Gastrocnemius medialis (tissue), 4 donors: ENCODE measurements at regions not wholly inside any gene's neighbourhood (a gene's known extent, or its start where the extent isn't known, plus 50 kb on each side); places are given as distances from the start of the nearest gene placed in this dataset.

Source experiments
- ATAC-seq, 2 donors: fragments of 150-250 bp; one replicate each; pipeline ENCODE4 v1.9.1; 2016
- DNase-seq, 2 donors: peaks; one replicate each; pipeline ENCODE4 v3.0.0-alpha.2; 2019
- H3K27ac ChIP-seq, 4 donors: fragments of 200-600 bp; sonication (generic); 1 replicate in 1 of 4; 2 replicates in 3 of 4; pipeline ENCODE4 v1.5.1; 2016 to 2018; ENCODE audit warnings: mild to moderate bottlenecking in 2 of 4, moderate library complexity in 1 of 4
- H3K27me3 ChIP-seq, 3 donors: fragments of 200-600 bp; sonication (generic) in 2 of 3; 1 replicate in 1 of 3; 2 replicates in 2 of 3; pipeline versions ENCODE4 v1.5.1 to v1.6.0; 2016 to 2019; ENCODE audit warnings: mild to moderate bottlenecking in 1 of 3, moderate library complexity in 1 of 3
- H3K36me3 ChIP-seq, 2 donors: fragments of 200-600 bp; sonication (generic) in 1 of 2; one replicate each; pipeline ENCODE4 v1.5.1; 2017 to 2018
- H3K4me1 ChIP-seq, 2 donors: fragments of 200-600 bp; sonication (generic) in 1 of 2; one replicate each; pipeline ENCODE4 v1.5.1; 2016 to 2017; ENCODE audit warnings: mild to moderate bottlenecking in 2 of 2
- H3K4me3 ChIP-seq, 4 donors: fragments of 200-600 bp; sonication (generic) in 3 of 4; 1 replicate in 1 of 4; 2 replicates in 3 of 4; pipeline ENCODE4 v1.5.1; 2016 to 2019; ENCODE audit warnings: mild to moderate bottlenecking in 2 of 4
- H3K9me3 ChIP-seq, 3 donors: fragments of 200-600 bp; sonication (generic) in 2 of 3; 1 replicate in 1 of 3; 2 replicates in 2 of 3; pipeline ENCODE4 v1.5.1; 2016 to 2019
- CTCF ChIP-seq, 5 experiments: fragments of 450-650 bp in 3 of 5; fragments of 200-600 bp in 2 of 5; sonication (generic) in 2 of 5; IDR thresholded peaks in 4 of 5; conservative IDR thresholded peaks in 1 of 5; 1 replicate in 4 of 5; 2 replicates in 1 of 5; pipeline ENCODE4 v1.5.1; 2016 to 2019; ENCODE audit warnings: antibody characterized with exemption in 5 of 5, mild to moderate bottlenecking in 3 of 5, moderate library complexity in 3 of 5
- POLR2A ChIP-seq, 2 donors: fragments of 450-650 bp; IDR thresholded peaks; one replicate each; pipeline ENCODE4 v1.6.1; 2017; ENCODE audit warnings: antibody characterized with exemption in 2 of 2, mild to moderate bottlenecking in 2 of 2, moderate library complexity in 2 of 2
- in situ Hi-C, 4 donors: fragments of 200-750 bp; cut with MboI; loops; one replicate each; pipeline versions ENCODE4 v1.15.0 to v1.8.0; 2017; ENCODE audit warnings: low sequenced_read_pairs in 4 of 4
- intact Hi-C: fragments of 100-400 bp; cut with DNase I; formaldehyde crosslinking; loops from one replicate; pipeline ENCODE4 v1.15.1; 2023; ENCODE audit warnings: low total_unique reads

- Histone ChIP-seq H3K36me3 (no peaks in the 10 kb centered on the region), H3K4me1 (no peaks in the 10 kb centered on the region), H3K27ac (no peak overlapping the region), H3K27me3 (no peaks in the 10 kb centered on the region), H3K9me3 (no peaks in the 10 kb centered on the region), H3K4me3 (no peak overlapping the region)
- TF ChIP-seq CTCF (IDR thresholded peaks at IDR 0.05 in 4 of 5, conservative IDR thresholded peaks at IDR 0.05 in 1 of 5): no peak
- TF ChIP-seq POLR2A (IDR thresholded peaks at IDR 0.05): no peak
- in situ Hi-C loops (no loop called here), intact Hi-C loops (no loop called here)
- DNase-seq (no peak), ATAC-seq (no peak)
These were observed 1277.2 kb downstream of the GRIK2 start for GRCh38 chr6:102670735-102671134.

GRCh38 chr6:102662851-102663250 lies 1269.3 kb downstream of the GRIK2 start:
- in situ Hi-C loops (no loop called here), intact Hi-C loops (no loop called here)
- no peak for ATAC-seq

GRCh38 chr6:102660303-102660702 lies 1266.8 kb downstream of the GRIK2 start:
- ATAC-seq (no peak), DNase-seq (no peak)
- Histone ChIP-seq H3K9me3 (no peaks in the 10 kb centered on the region), H3K27ac (no peak overlapping the region), H3K4me1 (no peaks in the 10 kb centered on the region), H3K4me3 (no peak overlapping the region), H3K27me3 (no peaks in the 10 kb centered on the region), H3K36me3 (no peaks in the 10 kb centered on the region)
- in situ Hi-C loops: no loop called here
- TF ChIP-seq POLR2A (IDR thresholded peaks at IDR 0.05): no peak
- intact Hi-C loops: no loop called here

More at GRCh38 chr6:102662851-102663250, 1269.3 kb downstream of the GRIK2 start:
- no peaks in the 10 kb centered on the region for H3K4me1 ChIP-seq
- TF ChIP-seq POLR2A (IDR thresholded peaks at IDR 0.05): no peak
- TF ChIP-seq CTCF (IDR thresholded peaks at IDR 0.05 in 4 of 5, conservative IDR thresholded peaks at IDR 0.05 in 1 of 5): no peak
- no peak overlapping the region for H3K4me3 ChIP-seq
- no peaks in the 10 kb centered on the region for H3K27me3 ChIP-seq
- no peaks in the 10 kb centered on the region for H3K36me3 ChIP-seq
- no peaks in the 10 kb centered on the region for H3K9me3 ChIP-seq
- DNase-seq: no peak
- no peak overlapping the region for H3K27ac ChIP-seq

- no peaks in the 10 kb centered on the region for H3K27me3 ChIP-seq
- intact Hi-C loops: no loop called here
These were observed 1262.3 kb downstream of the GRIK2 start for GRCh38 chr6:102655823-102656222.

GRCh38 chr6:102641426-102641825 lies 1247.9 kb downstream of the GRIK2 start:
- no peaks in the 10 kb centered on the region for H3K4me1 ChIP-seq
- TF ChIP-seq CTCF (IDR thresholded peaks at IDR 0.05 in 4 of 5, conservative IDR thresholded peaks at IDR 0.05 in 1 of 5) (no peak), POLR2A (IDR thresholded peaks at IDR 0.05) (no peak)
- no peak overlapping the region for H3K4me3 ChIP-seq
- H3K27me3 ChIP-seq: no peaks in the 10 kb centered on the region
- no peak for DNase-seq
- no peak overlapping the region for H3K27ac ChIP-seq
- H3K9me3 ChIP-seq: no peaks in the 10 kb centered on the region
- intact Hi-C loops: no loop called here
- in situ Hi-C loops: no loop called here
- no peaks in the 10 kb centered on the region for H3K36me3 ChIP-seq
- no peak for ATAC-seq

More at GRCh38 chr6:102655823-102656222, 1262.3 kb downstream of the GRIK2 start:
- H3K4me1 ChIP-seq: no peaks in the 10 kb centered on the region
- in situ Hi-C loops: no loop called here
- H3K27ac ChIP-seq: no peak overlapping the region
- no peaks in the 10 kb centered on the region for H3K36me3 ChIP-seq
- H3K4me3 ChIP-seq: no peak overlapping the region
- H3K9me3 ChIP-seq: no peaks in the 10 kb centered on the region
- DNase-seq: no peak
- no peak for TF ChIP-seq CTCF (IDR thresholded peaks at IDR 0.05 in 4 of 5, conservative IDR thresholded peaks at IDR 0.05 in 1 of 5)
- no peak for TF ChIP-seq POLR2A (IDR thresholded peaks at IDR 0.05)
- ATAC-seq: no peak
